ENCODE measurements at regions not wholly inside any gene's neighbourhood (a gene's known extent, or its start where the extent isn't known, plus 50 kb on each side); places are given as distances from the start of the nearest gene placed in this dataset.

GRCh38 chr2:10964052-10964790 is 52.5 kb downstream of the KCNF1 start:
- FAIRE-seq: no peak

DNA sequence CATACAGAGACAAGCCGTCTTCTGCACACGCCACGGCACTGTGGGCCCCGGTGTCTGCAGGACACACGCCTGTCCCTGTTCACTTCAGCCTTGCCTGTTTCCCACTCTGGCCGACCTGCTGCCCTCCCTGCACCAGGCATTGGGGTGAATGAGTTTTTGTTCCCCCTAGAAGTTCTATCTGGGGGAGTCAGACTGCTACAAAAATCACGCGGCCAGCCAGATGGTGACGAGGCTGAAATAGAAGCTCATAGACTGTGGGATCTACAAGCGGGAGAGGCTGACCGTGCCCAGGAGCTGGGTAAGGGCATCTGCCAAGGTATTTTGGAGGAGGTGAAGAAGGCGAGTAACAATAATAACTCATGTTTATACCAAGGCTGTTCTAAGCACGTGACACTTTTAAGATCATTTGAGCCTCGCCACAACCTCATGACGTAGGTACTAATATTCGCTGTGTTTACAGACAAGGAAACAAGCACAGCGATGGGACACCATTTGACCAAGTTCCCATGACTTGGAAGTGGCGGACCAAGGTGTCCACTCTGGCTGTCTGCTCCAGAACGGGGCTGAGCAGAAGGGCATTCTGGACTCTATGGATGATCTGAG is 53.6 kb downstream of the KCNF1 start:
- FAIRE-seq: no peak

- no peak for FAIRE-seq
Measured at GRCh38 chr2:10966056-10966455, 54.3 kb downstream of the KCNF1 start.

DNA sequence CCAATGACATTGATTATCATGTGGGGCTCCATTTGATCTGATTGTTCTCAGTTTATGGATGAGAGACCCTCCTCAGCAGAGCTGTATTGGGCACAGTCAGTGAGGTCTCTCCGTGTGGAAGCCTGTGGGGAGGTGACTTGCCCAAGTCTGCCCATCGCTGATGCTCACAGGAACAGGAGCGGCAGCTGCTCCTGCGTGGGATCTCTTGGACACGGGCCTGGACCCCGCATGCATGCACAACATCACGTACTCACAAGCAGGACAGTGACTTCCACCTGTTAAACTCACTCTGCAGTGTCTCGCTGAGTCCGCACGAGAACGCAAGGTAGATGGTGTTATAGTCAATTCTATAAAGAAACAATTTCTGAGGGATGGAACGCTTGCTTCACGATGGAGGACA is 55.0 kb downstream of the KCNF1 start:
- FAIRE-seq: no peak

DNA sequence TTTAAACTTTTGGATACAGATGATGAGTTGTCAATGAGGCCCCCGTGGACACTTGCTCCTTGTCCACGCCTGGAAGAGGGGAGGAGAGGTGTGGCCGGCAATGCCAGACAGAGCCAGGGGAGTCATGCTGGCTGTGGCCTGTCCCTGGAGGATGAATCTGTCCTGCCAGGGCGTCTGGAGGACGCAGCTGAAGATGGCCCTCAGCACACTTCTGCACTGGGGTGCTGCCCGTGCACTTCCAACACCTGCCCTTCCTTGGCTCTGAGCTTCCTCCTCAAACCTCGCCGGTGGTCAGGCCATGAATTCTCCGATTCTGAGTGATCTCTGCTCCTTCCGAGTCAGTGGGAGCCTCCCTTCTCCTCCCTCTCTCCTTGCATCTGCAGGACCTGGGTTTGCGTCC is 56.4 kb downstream of the KCNF1 start:
- FAIRE-seq: no peak

- no peak for FAIRE-seq
Measured at GRCh38 chr2:10970666-10971065, 58.9 kb downstream of the KCNF1 start.

DNA sequence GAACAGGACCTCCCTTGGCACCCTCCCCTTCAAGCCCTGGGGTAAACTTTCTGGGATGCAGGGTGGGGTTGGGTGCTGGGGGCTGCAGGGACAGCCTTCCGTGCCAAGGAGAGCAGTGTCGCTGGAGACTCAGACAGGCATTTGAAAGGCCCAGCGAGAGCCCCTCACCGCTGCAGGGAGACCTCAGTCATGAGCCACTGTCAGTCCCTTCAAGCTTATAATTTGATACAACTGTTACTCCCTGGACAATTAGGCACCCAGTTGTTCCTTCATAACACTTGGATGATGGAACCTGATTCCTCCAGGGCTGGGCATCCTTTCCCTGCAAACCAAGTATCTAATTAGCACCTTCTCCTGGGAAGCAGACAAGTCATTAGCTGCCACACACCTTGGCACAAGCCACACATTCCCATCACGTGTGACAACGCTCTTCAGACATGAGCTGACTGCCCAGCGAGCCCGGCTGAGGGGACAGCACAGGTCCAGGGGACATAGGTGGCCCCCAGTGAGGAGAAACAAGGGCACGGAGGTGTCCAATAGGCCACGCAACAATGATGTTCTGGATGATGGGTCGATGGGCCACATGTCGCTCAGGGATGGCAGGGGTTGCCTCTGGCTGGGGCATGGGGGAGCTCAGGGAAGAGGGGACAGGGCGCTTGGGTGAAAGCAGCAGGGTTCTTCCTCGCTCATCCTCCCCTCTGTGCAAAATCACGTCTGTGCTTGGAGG is 59.6 kb downstream of the KCNF1 start:
- no peak for FAIRE-seq

DNA sequence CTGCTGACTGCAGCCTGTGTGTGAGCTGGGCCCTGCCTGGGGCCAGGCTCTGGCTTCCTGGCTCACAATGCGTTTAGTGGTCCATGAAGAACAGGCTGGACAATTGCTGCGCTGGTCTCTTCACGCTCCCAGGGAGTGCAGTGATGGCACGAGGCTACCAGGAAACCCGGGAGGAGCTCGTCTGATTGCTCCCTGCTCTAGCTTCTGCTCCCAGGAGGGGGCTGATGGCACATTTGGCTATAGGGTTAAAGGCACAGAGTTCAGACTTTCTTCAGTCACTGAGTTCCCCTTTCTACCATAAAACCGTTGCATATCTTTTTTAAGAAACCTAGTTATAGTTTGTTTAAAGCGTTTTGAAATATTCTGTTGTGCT is 60.1 kb downstream of the KCNF1 start:
- FAIRE-seq: no peak

GRCh38 chr2:10972683-10973433 is 61.1 kb downstream of the KCNF1 start:
- no peak for FAIRE-seq

DNA sequence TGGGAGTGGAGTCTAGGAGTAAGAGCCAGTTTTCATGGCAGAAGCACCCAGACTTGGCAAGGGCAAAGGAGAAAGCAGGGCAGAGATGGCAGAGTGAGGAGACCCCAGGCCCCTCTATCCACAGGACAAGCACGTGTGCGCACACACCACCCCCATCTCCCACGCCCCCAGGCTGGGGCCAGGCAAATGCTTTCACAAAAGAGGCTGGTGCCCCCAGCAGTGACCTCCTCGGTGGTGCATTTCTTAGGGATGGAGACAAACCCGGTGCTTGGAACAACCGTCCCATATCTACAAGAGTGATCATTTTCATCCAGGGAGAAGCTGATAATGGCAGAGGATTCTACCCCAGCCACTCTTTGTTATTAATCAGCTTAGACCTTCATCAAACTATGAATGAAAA is 62.0 kb downstream of the KCNF1 start:
- FAIRE-seq: no peak

GRCh38 chr2:10977003-10977402 is 65.3 kb downstream of the KCNF1 start:
- FAIRE-seq: no peak

GRCh38 chr2:10977621-10978020 is 65.9 kb downstream of the KCNF1 start:
- no peak for FAIRE-seq

DNA sequence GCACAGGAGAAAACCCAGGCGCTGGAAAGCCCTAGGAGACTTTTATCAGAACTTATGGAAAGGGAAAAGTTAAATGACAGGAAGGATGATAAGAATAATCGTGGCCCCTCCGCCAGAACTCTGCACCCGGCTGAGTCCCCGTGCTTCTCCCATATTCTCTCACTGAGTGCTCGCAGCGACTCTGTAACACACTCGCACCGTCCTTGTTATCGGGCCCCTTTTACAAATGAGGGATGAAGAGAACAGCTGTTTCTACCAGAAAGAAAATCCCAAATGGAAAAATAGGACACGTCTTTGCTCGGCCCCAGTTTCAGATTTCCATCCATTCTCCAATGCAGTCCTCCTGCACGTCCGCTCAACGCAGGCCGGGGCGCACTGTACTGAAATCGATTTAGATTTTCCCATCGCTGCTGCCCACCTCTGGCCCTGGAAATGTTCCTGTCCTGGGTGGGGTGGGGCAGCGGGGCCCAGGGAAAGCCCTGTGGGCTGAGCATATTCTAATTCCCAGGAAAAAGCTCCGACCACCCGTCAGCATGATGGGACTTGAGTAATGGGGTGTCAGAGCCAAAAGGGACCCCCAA is 66.4 kb downstream of the KCNF1 start:
- FAIRE-seq: no peak

- FAIRE-seq: no peak
Measured at GRCh38 chr2:10980071-10980470, 68.3 kb downstream of the KCNF1 start.

- no peak for FAIRE-seq
Measured at GRCh38 chr2:10980886-10981425, 69.2 kb downstream of the KCNF1 start.

- no peak for FAIRE-seq
Measured at GRCh38 chr2:10981451-10981850, 69.7 kb downstream of the KCNF1 start.

DNA sequence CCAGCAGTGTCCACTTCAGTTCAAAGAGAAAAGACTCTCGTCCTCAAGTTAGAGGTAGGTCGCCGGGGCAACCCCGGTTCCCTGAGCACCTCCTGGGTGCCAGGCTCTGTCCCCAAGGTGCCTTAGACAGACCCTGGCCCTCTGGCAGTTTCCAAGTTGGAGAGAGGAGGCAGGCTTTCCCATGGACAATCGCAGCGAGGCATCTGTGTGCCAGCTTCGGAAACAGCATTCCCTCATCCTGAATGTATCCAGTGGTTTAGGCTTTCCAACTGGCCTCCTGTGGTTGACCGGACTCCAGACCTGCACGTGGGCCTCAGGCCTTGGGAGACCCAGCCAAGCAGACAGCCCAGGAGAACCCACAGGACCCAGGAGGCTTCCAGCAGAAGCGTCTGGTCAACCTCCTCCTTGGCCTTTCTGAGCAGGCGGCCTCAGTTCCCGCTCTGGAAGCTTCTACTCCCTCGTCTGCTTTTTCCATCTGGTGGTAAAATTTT is 70.3 kb downstream of the KCNF1 start:
- FAIRE-seq: no peak

DNA sequence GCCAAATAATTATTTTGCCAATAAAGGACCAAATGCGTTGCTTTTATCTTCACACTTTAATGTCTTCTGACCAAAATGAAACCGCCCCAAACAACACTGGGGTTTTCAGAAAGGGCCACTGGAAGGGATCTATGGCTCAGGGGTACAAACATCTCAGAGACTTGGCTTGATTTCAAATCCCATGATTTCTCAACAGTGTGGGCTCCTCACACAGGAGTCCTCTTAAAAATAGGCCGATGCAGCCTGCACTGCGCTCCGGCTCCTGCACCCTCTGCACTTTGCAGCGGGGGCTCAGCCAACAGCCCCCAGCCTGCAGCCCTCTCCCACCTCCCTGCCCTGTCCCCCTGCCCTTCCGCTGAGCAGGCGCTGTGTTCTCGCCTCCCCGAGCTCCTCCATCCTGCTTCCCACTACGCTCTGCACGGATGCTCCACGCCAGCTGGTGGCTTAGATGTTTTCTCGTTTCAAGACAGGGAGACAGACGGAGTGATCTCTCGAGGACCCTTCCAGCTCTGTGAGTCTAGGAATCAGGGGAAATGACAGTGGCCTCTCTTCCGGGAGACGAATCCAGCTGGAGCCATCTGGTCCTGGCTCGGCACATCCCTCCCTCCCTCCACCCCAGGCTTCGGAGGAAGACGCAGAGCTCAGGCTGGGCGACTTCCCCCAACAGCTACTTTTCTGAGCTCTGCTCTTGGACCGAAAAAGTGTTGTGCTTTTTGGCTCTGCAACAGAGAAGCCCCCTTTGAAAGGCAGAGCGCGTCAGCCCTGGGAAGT is 71.4 kb downstream of the KCNF1 start:
- FAIRE-seq: no peak

GRCh38 chr2:10983711-10984110 is 72.0 kb downstream of the KCNF1 start:
- no peak for FAIRE-seq

GRCh38 chr2:10984418-10985135 is 72.8 kb downstream of the KCNF1 start:
- no peak for FAIRE-seq

DNA sequence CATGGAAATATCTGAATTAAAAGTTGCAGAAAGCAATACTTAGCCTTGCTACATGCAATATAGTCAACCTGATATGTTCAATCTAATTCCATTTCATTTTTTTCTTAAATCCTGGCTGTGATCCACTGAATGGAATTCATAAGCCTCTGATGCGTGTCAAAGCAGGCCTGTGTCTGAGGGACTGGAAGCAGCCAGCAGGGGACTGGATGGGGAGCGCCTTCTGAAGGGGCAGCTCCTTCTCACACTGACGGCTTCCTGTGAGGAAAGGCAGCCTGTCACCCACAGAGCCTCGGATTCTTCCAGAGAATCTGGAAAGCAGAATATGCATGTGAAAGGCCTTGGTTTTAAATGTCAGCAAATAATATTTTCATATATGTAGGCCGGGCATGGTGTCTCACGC is 73.5 kb downstream of the KCNF1 start:
- no peak for FAIRE-seq
